ENCODE measurements at regions not wholly inside any gene's neighbourhood (a gene's known extent, or its start where the extent isn't known, plus 50 kb on each side); places are given as distances from the start of the nearest gene placed in this dataset.

- DNase-seq (ENCODE audit: low read depth), result no peak
- no peak overlapping the region for H3K9ac ChIP-seq (ENCODE audit: low read length)
- H3K4me1 ChIP-seq (ENCODE audit: control insufficient read depth, insufficient read depth, low read length), result peaks cover 27% of the 10 kb centered on the region
- no peaks in the 10 kb centered on the region for H3K27me3 ChIP-seq (replicated peaks; ENCODE audit: control insufficient read depth, insufficient read depth, low read length)
- peaks cover 6% of the 10 kb centered on the region for H3K9me3 ChIP-seq (ENCODE audit: control insufficient read depth, low read length)
- peak overlapping the region; percentile 54 for H3K4me3 ChIP-seq (ENCODE audit: low read length)
- no peaks in the 10 kb centered on the region for H3K36me3 ChIP-seq (ENCODE audit: control insufficient read depth, insufficient read depth, low read length, severe bottlenecking)
These were observed 237.9 kb upstream of the CTBP2 start for GRCh38 chr10:125398270-125398669.

GRCh38 chr10:125397608-125398007 lies 237.2 kb upstream of the CTBP2 start:
- H3K9me3 ChIP-seq (ENCODE audit: control insufficient read depth, low read length), result no peaks in the 10 kb centered on the region

GRCh38 chr10:125396676-125397075 lies 236.3 kb upstream of the CTBP2 start:
- peak; percentile 42 for DNase-seq (ENCODE audit: low read depth)
- no peaks in the 10 kb centered on the region for H3K36me3 ChIP-seq (ENCODE audit: control insufficient read depth, insufficient read depth, low read length, severe bottlenecking)
- H3K9me3 ChIP-seq (ENCODE audit: control insufficient read depth, low read length), result no peaks in the 10 kb centered on the region
- no peaks in the 10 kb centered on the region for H3K27me3 ChIP-seq (replicated peaks; ENCODE audit: control insufficient read depth, insufficient read depth, low read length)
- H3K9ac ChIP-seq (ENCODE audit: low read length), result peak overlapping the region; percentile 63
- peaks cover 39% of the 10 kb centered on the region for H3K4me1 ChIP-seq (ENCODE audit: control insufficient read depth, insufficient read depth, low read length)
- H3K4me3 ChIP-seq (ENCODE audit: low read length), result peak overlapping the region; percentile 54

More at GRCh38 chr10:125397608-125398007, 237.2 kb upstream of the CTBP2 start:
- DNase-seq (ENCODE audit: low read depth), result no peak
- no peaks in the 10 kb centered on the region for H3K27me3 ChIP-seq (replicated peaks; ENCODE audit: control insufficient read depth, insufficient read depth, low read length)
- H3K9ac ChIP-seq (ENCODE audit: low read length), result peak overlapping the region; percentile 63
- no peaks in the 10 kb centered on the region for H3K36me3 ChIP-seq (ENCODE audit: control insufficient read depth, insufficient read depth, low read length, severe bottlenecking)
- peak overlapping the region; percentile 54 for H3K4me3 ChIP-seq (ENCODE audit: low read length)
- peaks cover 31% of the 10 kb centered on the region for H3K4me1 ChIP-seq (ENCODE audit: control insufficient read depth, insufficient read depth, low read length)

GRCh38 chr10:125392609-125393008 lies 232.2 kb upstream of the CTBP2 start:
- Histone ChIP-seq H3K4me3 (ENCODE audit: low read length) (peak overlapping the region; percentile 34), H3K4me1 (ENCODE audit: control insufficient read depth, insufficient read depth, low read length) (peaks cover 28% of the 10 kb centered on the region), H3K36me3 (ENCODE audit: control insufficient read depth, insufficient read depth, low read length, severe bottlenecking) (no peaks in the 10 kb centered on the region), H3K9me3 (ENCODE audit: control insufficient read depth, low read length) (peaks cover 16% of the 10 kb centered on the region), H3K9ac (ENCODE audit: low read length) (no peak overlapping the region), H3K27me3 (replicated peaks; ENCODE audit: control insufficient read depth, insufficient read depth, low read length) (no peaks in the 10 kb centered on the region)
- DNase-seq (ENCODE audit: low read depth), result no peak

- no peaks in the 10 kb centered on the region for H3K36me3 ChIP-seq (ENCODE audit: control insufficient read depth, insufficient read depth, low read length, severe bottlenecking)
- H3K9ac ChIP-seq (ENCODE audit: low read length), result no peak overlapping the region
- DNase-seq (ENCODE audit: low read depth), result no peak
- H3K4me3 ChIP-seq (ENCODE audit: low read length), result peak overlapping the region; percentile 34
- H3K27me3 ChIP-seq (replicated peaks; ENCODE audit: control insufficient read depth, insufficient read depth, low read length), result no peaks in the 10 kb centered on the region
- H3K4me1 ChIP-seq (ENCODE audit: control insufficient read depth, insufficient read depth, low read length), result peaks cover 24% of the 10 kb centered on the region
- peaks cover 16% of the 10 kb centered on the region for H3K9me3 ChIP-seq (ENCODE audit: control insufficient read depth, low read length)
These were observed 231.8 kb upstream of the CTBP2 start for GRCh38 chr10:125392154-125392553.

- H3K9ac ChIP-seq (ENCODE audit: low read length), result no peak overlapping the region
- peaks cover 15% of the 10 kb centered on the region for H3K4me1 ChIP-seq (ENCODE audit: control insufficient read depth, insufficient read depth, low read length)
- no peak for DNase-seq (ENCODE audit: low read depth)
- H3K9me3 ChIP-seq (ENCODE audit: control insufficient read depth, low read length), result peaks cover 16% of the 10 kb centered on the region
- no peaks in the 10 kb centered on the region for H3K27me3 ChIP-seq (replicated peaks; ENCODE audit: control insufficient read depth, insufficient read depth, low read length)
- H3K4me3 ChIP-seq (ENCODE audit: low read length), result no peak overlapping the region
- H3K36me3 ChIP-seq (ENCODE audit: control insufficient read depth, insufficient read depth, low read length, severe bottlenecking), result no peaks in the 10 kb centered on the region
These were observed 229.3 kb upstream of the CTBP2 start for GRCh38 chr10:125389648-125390047.

GRCh38 chr10:125379592-125379991 lies 219.2 kb upstream of the CTBP2 start:
- no peak overlapping the region for H3K4me3 ChIP-seq (ENCODE audit: low read length)
- H3K9ac ChIP-seq (ENCODE audit: low read length), result no peak overlapping the region
- H3K4me1 ChIP-seq (ENCODE audit: control insufficient read depth, insufficient read depth, low read length), result peaks cover 16% of the 10 kb centered on the region
- DNase-seq (ENCODE audit: low read depth), result no peak
- peaks cover 8% of the 10 kb centered on the region for H3K9me3 ChIP-seq (ENCODE audit: control insufficient read depth, low read length)
- H3K36me3 ChIP-seq (ENCODE audit: control insufficient read depth, insufficient read depth, low read length, severe bottlenecking), result no peaks in the 10 kb centered on the region
- no peaks in the 10 kb centered on the region for H3K27me3 ChIP-seq (replicated peaks; ENCODE audit: control insufficient read depth, insufficient read depth, low read length)

- H3K9ac ChIP-seq (ENCODE audit: low read length), result no peak overlapping the region
- no peak overlapping the region for H3K4me3 ChIP-seq (ENCODE audit: low read length)
- no peak for DNase-seq (ENCODE audit: low read depth)
- H3K4me1 ChIP-seq (ENCODE audit: control insufficient read depth, insufficient read depth, low read length), result peaks cover 16% of the 10 kb centered on the region
- no peaks in the 10 kb centered on the region for H3K9me3 ChIP-seq (ENCODE audit: control insufficient read depth, low read length)
- H3K27me3 ChIP-seq (replicated peaks; ENCODE audit: control insufficient read depth, insufficient read depth, low read length), result no peaks in the 10 kb centered on the region
- H3K36me3 ChIP-seq (ENCODE audit: control insufficient read depth, insufficient read depth, low read length, severe bottlenecking), result no peaks in the 10 kb centered on the region
These were observed 217.0 kb upstream of the CTBP2 start for GRCh38 chr10:125377368-125377767.

- Histone ChIP-seq H3K9ac (ENCODE audit: low read length) (no peak overlapping the region), H3K27me3 (replicated peaks; ENCODE audit: control insufficient read depth, insufficient read depth, low read length) (peaks cover 2% of the 10 kb centered on the region)
- peak; percentile 7 for DNase-seq (ENCODE audit: low read depth)
These were observed 214.8 kb upstream of the CTBP2 start for GRCh38 chr10:125375210-125375609.

GRCh38 chr10:125373546-125373945 lies 213.2 kb upstream of the CTBP2 start:
- Histone ChIP-seq H3K27me3 (replicated peaks; ENCODE audit: control insufficient read depth, insufficient read depth, low read length) (peaks cover 2% of the 10 kb centered on the region), H3K9me3 (ENCODE audit: control insufficient read depth, low read length) (no peaks in the 10 kb centered on the region), H3K9ac (ENCODE audit: low read length) (no peak overlapping the region), H3K4me1 (ENCODE audit: control insufficient read depth, insufficient read depth, low read length) (peaks cover 16% of the 10 kb centered on the region), H3K4me3 (ENCODE audit: low read length) (no peak overlapping the region), H3K36me3 (ENCODE audit: control insufficient read depth, insufficient read depth, low read length, severe bottlenecking) (no peaks in the 10 kb centered on the region)
- DNase-seq (ENCODE audit: low read depth), result no peak

More at GRCh38 chr10:125375210-125375609, 214.8 kb upstream of the CTBP2 start:
- no peaks in the 10 kb centered on the region for H3K9me3 ChIP-seq (ENCODE audit: control insufficient read depth, low read length)
- H3K4me3 ChIP-seq (ENCODE audit: low read length), result no peak overlapping the region
- H3K4me1 ChIP-seq (ENCODE audit: control insufficient read depth, insufficient read depth, low read length), result peaks cover 16% of the 10 kb centered on the region
- H3K36me3 ChIP-seq (ENCODE audit: control insufficient read depth, insufficient read depth, low read length, severe bottlenecking), result no peaks in the 10 kb centered on the region

- no peak for DNase-seq (ENCODE audit: low read depth)
- no peak overlapping the region for H3K4me3 ChIP-seq (ENCODE audit: low read length)
These were observed 210.2 kb upstream of the CTBP2 start for GRCh38 chr10:125370578-125370977.

More at GRCh38 chr10:125370578-125370977, 210.2 kb upstream of the CTBP2 start:
- Histone ChIP-seq H3K9me3 (ENCODE audit: control insufficient read depth, low read length) (no peaks in the 10 kb centered on the region), H3K9ac (ENCODE audit: low read length) (no peak overlapping the region), H3K4me1 (ENCODE audit: control insufficient read depth, insufficient read depth, low read length) (no peaks in the 10 kb centered on the region), H3K36me3 (ENCODE audit: control insufficient read depth, insufficient read depth, low read length, severe bottlenecking) (no peaks in the 10 kb centered on the region), H3K27me3 (replicated peaks; ENCODE audit: control insufficient read depth, insufficient read depth, low read length) (peaks cover 2% of the 10 kb centered on the region)
